ENCODE measurements at regions not wholly inside any gene's neighbourhood (a gene's known extent, or its start where the extent isn't known, plus 50 kb on each side); places are given as distances from the start of the nearest gene placed in this dataset.
A peak's percentile ranks its signal among the peaks of the same experiment; 100 is the strongest.

- WGBS, 2 donors, result 93 to 96% methylated on average over 27 of the region's 27 CpGs
These were observed 590.9 kb upstream of the SLITRK5 start for GRCh38 chr13:87080100-87080779.

GRCh38 chr13:87084192-87084591 lies 587.0 kb upstream of the SLITRK5 start:
- no peaks in the 10 kb centered on the region for H3K9me3 ChIP-seq (ENCODE audit: control insufficient read depth, low read length)
- no peak for ATAC-seq (ENCODE audit: low FRiP score)
- no peaks in the 10 kb centered on the region for H3K36me3 ChIP-seq (ENCODE audit: control insufficient read depth in 1 of 2, insufficient read depth in 2 of 2, low read length in 1 of 2)
- intact Hi-C loops (cut with DNase I), result no loop called here
- no peaks in the 10 kb centered on the region for H3K27me3 ChIP-seq (ENCODE audit: control insufficient read depth in 1 of 2, insufficient read depth in 2 of 2, low read length in 1 of 2)
- H3K27ac ChIP-seq (ENCODE audit: low read depth in 1 of 2, low read length in 2 of 2), result no peak overlapping the region
- no peaks in the 10 kb centered on the region for H3K4me1 ChIP-seq (ENCODE audit: control insufficient read depth in 1 of 2, insufficient read depth in 2 of 2, low read length in 2 of 2)
- DNase-seq, result no peak
- H3K4me3 ChIP-seq (ENCODE audit: low read length in 2 of 2), result no peak overlapping the region
- WGBS, 2 donors, result 88 to 90% methylated on average over 5 of the region's 5 CpGs

More at GRCh38 chr13:87080100-87080779, 590.9 kb upstream of the SLITRK5 start:
- Histone ChIP-seq H3K27me3 (ENCODE audit: control insufficient read depth in 1 of 2, insufficient read depth in 2 of 2, low read length in 1 of 2) (no peaks in the 10 kb centered on the region), H3K9me3 (ENCODE audit: control insufficient read depth, low read length) (no peaks in the 10 kb centered on the region), H3K36me3 (ENCODE audit: control insufficient read depth in 1 of 2, insufficient read depth in 2 of 2, low read length in 1 of 2) (no peaks in the 10 kb centered on the region), H3K4me3 (ENCODE audit: low read length in 2 of 2) (no peak overlapping the region), H3K4me1 (ENCODE audit: control insufficient read depth in 1 of 2, insufficient read depth in 2 of 2, low read length in 2 of 2) (no peaks in the 10 kb centered on the region), H3K27ac (ENCODE audit: low read depth in 1 of 2, low read length in 2 of 2) (no peak overlapping the region)
- ATAC-seq (ENCODE audit: low FRiP score) (no peak), DNase-seq (peak in 1 of 2 donors; percentile 57)
- intact Hi-C loops (cut with DNase I), result no loop called here

GRCh38 chr13:87087741-87088140 lies 583.4 kb upstream of the SLITRK5 start:
- Histone ChIP-seq H3K27me3 (ENCODE audit: control insufficient read depth in 1 of 2, insufficient read depth in 2 of 2, low read length in 1 of 2) (no peaks in the 10 kb centered on the region), H3K9me3 (ENCODE audit: control insufficient read depth, low read length) (no peaks in the 10 kb centered on the region), H3K27ac (ENCODE audit: low read depth in 1 of 2, low read length in 2 of 2) (no peak overlapping the region), H3K4me3 (ENCODE audit: low read length in 2 of 2) (no peak overlapping the region), H3K36me3 (ENCODE audit: control insufficient read depth in 1 of 2, insufficient read depth in 2 of 2, low read length in 1 of 2) (no peaks in the 10 kb centered on the region), H3K4me1 (ENCODE audit: control insufficient read depth in 1 of 2, insufficient read depth in 2 of 2, low read length in 2 of 2) (no peaks in the 10 kb centered on the region)
- ATAC-seq (ENCODE audit: low FRiP score) (no peak), DNase-seq (no peak)
- WGBS, 2 donors, result 77% methylated on average over 2 of the region's 2 CpGs
- intact Hi-C loops (cut with DNase I), result no loop called here

GRCh38 chr13:87089391-87089790 lies 581.8 kb upstream of the SLITRK5 start:
- Histone ChIP-seq H3K27me3 (ENCODE audit: control insufficient read depth in 1 of 2, insufficient read depth in 2 of 2, low read length in 1 of 2) (no peaks in the 10 kb centered on the region), H3K36me3 (ENCODE audit: control insufficient read depth in 1 of 2, insufficient read depth in 2 of 2, low read length in 1 of 2) (no peaks in the 10 kb centered on the region), H3K9me3 (ENCODE audit: control insufficient read depth, low read length) (no peaks in the 10 kb centered on the region), H3K4me1 (ENCODE audit: control insufficient read depth in 1 of 2, insufficient read depth in 2 of 2, low read length in 2 of 2) (no peaks in the 10 kb centered on the region), H3K27ac (ENCODE audit: low read depth in 1 of 2, low read length in 2 of 2) (no peak overlapping the region), H3K4me3 (ENCODE audit: low read length in 2 of 2) (no peak overlapping the region)
- WGBS, 2 donors, result 84 to 85% methylated on average over 4 of the region's 4 CpGs
- ATAC-seq (ENCODE audit: low FRiP score) (no peak), DNase-seq (no peak)
- intact Hi-C loops (cut with DNase I), result no loop called here

- Histone ChIP-seq H3K4me3 (ENCODE audit: low read length in 2 of 2) (no peak overlapping the region), H3K4me1 (ENCODE audit: control insufficient read depth in 1 of 2, insufficient read depth in 2 of 2, low read length in 2 of 2) (no peaks in the 10 kb centered on the region), H3K27me3 (ENCODE audit: control insufficient read depth in 1 of 2, insufficient read depth in 2 of 2, low read length in 1 of 2) (no peaks in the 10 kb centered on the region), H3K9me3 (ENCODE audit: control insufficient read depth, low read length) (no peaks in the 10 kb centered on the region), H3K36me3 (ENCODE audit: control insufficient read depth in 1 of 2, insufficient read depth in 2 of 2, low read length in 1 of 2) (no peaks in the 10 kb centered on the region), H3K27ac (ENCODE audit: low read depth in 1 of 2, low read length in 2 of 2) (no peak overlapping the region)
- ATAC-seq (ENCODE audit: low FRiP score) (no peak), DNase-seq (no peak)
- intact Hi-C loops (cut with DNase I), result no loop called here
- WGBS, 2 donors, result 79 to 81% methylated on average over 2 of the region's 2 CpGs
These were observed 577.8 kb upstream of the SLITRK5 start for GRCh38 chr13:87093399-87093798.

GRCh38 chr13:87094646-87095045 lies 576.5 kb upstream of the SLITRK5 start:
- H3K9me3 ChIP-seq (ENCODE audit: control insufficient read depth, low read length), result no peaks in the 10 kb centered on the region
- H3K27me3 ChIP-seq (ENCODE audit: control insufficient read depth in 1 of 2, insufficient read depth in 2 of 2, low read length in 1 of 2), result no peaks in the 10 kb centered on the region
- WGBS, 2 donors, result 7 to 10% methylated on average over 3 of the region's 3 CpGs
- no peak for DNase-seq
- H3K4me3 ChIP-seq (ENCODE audit: low read length in 2 of 2), result no peak overlapping the region
- H3K27ac ChIP-seq (ENCODE audit: low read depth in 1 of 2, low read length in 2 of 2), result no peak overlapping the region
- H3K4me1 ChIP-seq (ENCODE audit: control insufficient read depth in 1 of 2, insufficient read depth in 2 of 2, low read length in 2 of 2), result no peaks in the 10 kb centered on the region
- intact Hi-C loops (cut with DNase I), result no loop called here
- no peaks in the 10 kb centered on the region for H3K36me3 ChIP-seq (ENCODE audit: control insufficient read depth in 1 of 2, insufficient read depth in 2 of 2, low read length in 1 of 2)
- ATAC-seq (ENCODE audit: low FRiP score), result no peak

- Histone ChIP-seq H3K9me3 (ENCODE audit: control insufficient read depth, low read length) (no peaks in the 10 kb centered on the region), H3K36me3 (ENCODE audit: control insufficient read depth in 1 of 2, insufficient read depth in 2 of 2, low read length in 1 of 2) (no peaks in the 10 kb centered on the region), H3K4me1 (ENCODE audit: control insufficient read depth in 1 of 2, insufficient read depth in 2 of 2, low read length in 2 of 2) (no peaks in the 10 kb centered on the region), H3K4me3 (ENCODE audit: low read length in 2 of 2) (no peak overlapping the region), H3K27me3 (ENCODE audit: control insufficient read depth in 1 of 2, insufficient read depth in 2 of 2, low read length in 1 of 2) (no peaks in the 10 kb centered on the region), H3K27ac (ENCODE audit: low read depth in 1 of 2, low read length in 2 of 2) (no peak overlapping the region)
- ATAC-seq (ENCODE audit: low FRiP score) (no peak), DNase-seq (no peak)
- intact Hi-C loops (cut with DNase I), result no loop called here
- WGBS, 2 donors, result 72 to 79% methylated on average over 5 of the region's 5 CpGs
These were observed 570.7 kb upstream of the SLITRK5 start for GRCh38 chr13:87100431-87100830.

- no peaks in the 10 kb centered on the region for H3K4me1 ChIP-seq (ENCODE audit: control insufficient read depth in 1 of 2, insufficient read depth in 2 of 2, low read length in 2 of 2)
- ATAC-seq (ENCODE audit: low FRiP score) (no peak), DNase-seq (no peak)
- H3K4me3 ChIP-seq (ENCODE audit: low read length in 2 of 2), result no peak overlapping the region
- 46 to 54% methylated on average over 2 of the region's 2 CpGs for WGBS, 2 donors
- no peaks in the 10 kb centered on the region for H3K9me3 ChIP-seq (ENCODE audit: control insufficient read depth, low read length)
- intact Hi-C loops (cut with DNase I), result no loop called here
- H3K27ac ChIP-seq (ENCODE audit: low read depth in 1 of 2, low read length in 2 of 2), result no peak overlapping the region
- no peaks in the 10 kb centered on the region for H3K27me3 ChIP-seq (ENCODE audit: control insufficient read depth in 1 of 2, insufficient read depth in 2 of 2, low read length in 1 of 2)
- H3K36me3 ChIP-seq (ENCODE audit: control insufficient read depth in 1 of 2, insufficient read depth in 2 of 2, low read length in 1 of 2), result no peaks in the 10 kb centered on the region
These were observed 563.5 kb upstream of the SLITRK5 start for GRCh38 chr13:87107651-87108050.

GRCh38 chr13:87120476-87120875 lies 550.7 kb upstream of the SLITRK5 start:
- Histone ChIP-seq H3K4me1 (ENCODE audit: control insufficient read depth in 1 of 2, insufficient read depth in 2 of 2, low read length in 2 of 2) (no peaks in the 10 kb centered on the region), H3K36me3 (ENCODE audit: control insufficient read depth in 1 of 2, insufficient read depth in 2 of 2, low read length in 1 of 2) (no peaks in the 10 kb centered on the region), H3K27me3 (ENCODE audit: control insufficient read depth in 1 of 2, insufficient read depth in 2 of 2, low read length in 1 of 2) (no peaks in the 10 kb centered on the region), H3K27ac (ENCODE audit: low read depth in 1 of 2, low read length in 2 of 2) (no peak overlapping the region), H3K4me3 (ENCODE audit: low read length in 2 of 2) (no peak overlapping the region), H3K9me3 (ENCODE audit: control insufficient read depth, low read length) (no peaks in the 10 kb centered on the region)
- 2 to 4% methylated on average over 2 of the region's 2 CpGs for WGBS, 2 donors
- DNase-seq (no peak), ATAC-seq (ENCODE audit: low FRiP score) (no peak)
- intact Hi-C loops (cut with DNase I), result no loop called here
